ENCODE measurements at regions not wholly inside any gene's neighbourhood (a gene's known extent, or its start where the extent isn't known, plus 50 kb on each side); places are given as distances from the start of the nearest gene placed in this dataset.
A peak's percentile ranks its signal among the peaks of the same experiment; 100 is the strongest.

DNA sequence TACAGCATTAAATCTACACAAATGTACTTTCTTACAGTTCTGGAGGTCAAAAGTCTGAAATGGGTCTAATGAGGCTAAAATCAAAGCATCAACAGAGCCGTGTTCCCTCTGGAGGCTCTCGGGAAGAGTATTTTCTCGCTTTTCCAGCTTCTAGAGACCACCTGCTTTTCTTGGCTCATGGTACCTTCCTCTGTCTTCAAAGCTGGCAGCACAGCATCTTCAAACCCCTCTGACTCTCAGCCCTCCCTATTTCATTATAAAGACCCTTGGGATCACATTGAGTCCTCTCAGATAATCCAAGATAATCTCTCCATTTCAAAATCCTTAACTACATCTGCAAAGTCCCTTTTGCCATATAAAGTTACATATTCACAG, 117.8 kb upstream of the NCK2 start:
- Histone ChIP-seq H3K27ac (no peak overlapping the region), H4K20me1 (no peaks in the 10 kb centered on the region), H3K9me3 (peaks cover 16% of the 10 kb centered on the region; the same call in 1 of the 2 replicates), H3K9ac (no peak overlapping the region), H3K4me3 (no peak overlapping the region), H3K4me2 (peak overlapping the region; percentile 72), H3K4me1 (peaks cover 74% of the 10 kb centered on the region), H3K27me3 (no peaks in the 10 kb centered on the region), H3K36me3 (no peaks in the 10 kb centered on the region)
- TF ChIP-seq Cebpa-rat (IDR thresholded peaks at IDR 0.05): no peak

DNA sequence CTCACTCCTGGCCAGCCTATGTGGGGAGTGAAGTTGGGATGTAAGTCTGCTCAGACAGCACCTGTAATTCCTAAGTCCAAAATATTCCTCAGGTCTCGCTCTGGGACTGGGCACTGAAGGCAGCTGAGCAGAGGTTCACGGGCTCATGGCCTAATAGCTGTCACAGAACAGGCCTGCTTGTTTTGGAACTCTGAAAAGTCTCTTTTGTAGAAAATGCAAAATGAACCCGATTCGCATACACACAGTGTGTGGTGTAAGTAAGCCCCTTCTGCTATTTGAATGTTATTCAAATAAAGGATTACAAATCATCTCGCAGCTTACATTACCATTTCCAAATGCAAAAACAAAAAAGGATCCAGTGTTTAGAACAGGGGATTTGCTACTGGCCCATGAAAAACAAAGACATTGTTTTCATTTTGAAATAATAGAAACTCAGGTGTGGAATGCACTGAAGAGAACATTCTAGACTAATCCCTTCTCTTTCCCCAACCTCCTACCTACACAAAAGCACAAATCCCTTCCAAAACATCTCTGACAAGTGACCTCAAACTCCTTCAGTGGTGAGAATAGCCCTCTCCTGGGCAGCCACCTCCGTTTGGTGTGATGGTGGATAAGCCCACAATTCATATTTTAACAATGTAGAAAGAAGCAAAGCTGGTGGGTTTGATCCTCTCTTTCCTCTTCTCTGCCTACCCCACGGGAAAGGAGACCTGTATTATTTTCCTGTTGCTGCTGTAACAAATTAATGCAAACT, 118.3 kb upstream of the NCK2 start:
- Histone ChIP-seq H4K20me1 (no peaks in the 10 kb centered on the region), H3K4me2 (peak overlapping the region; percentile 72), H3K27ac (no peak overlapping the region), H3K27me3 (no peaks in the 10 kb centered on the region), H3K9me3 (peaks cover 16% of the 10 kb centered on the region; the same call in 1 of the 2 replicates), H3K4me1 (peaks cover 74% of the 10 kb centered on the region), H3K4me3 (no peak overlapping the region), H3K9ac (no peak overlapping the region), H3K36me3 (no peaks in the 10 kb centered on the region)
- no peak for TF ChIP-seq Cebpa-rat (IDR thresholded peaks at IDR 0.05)

DNA sequence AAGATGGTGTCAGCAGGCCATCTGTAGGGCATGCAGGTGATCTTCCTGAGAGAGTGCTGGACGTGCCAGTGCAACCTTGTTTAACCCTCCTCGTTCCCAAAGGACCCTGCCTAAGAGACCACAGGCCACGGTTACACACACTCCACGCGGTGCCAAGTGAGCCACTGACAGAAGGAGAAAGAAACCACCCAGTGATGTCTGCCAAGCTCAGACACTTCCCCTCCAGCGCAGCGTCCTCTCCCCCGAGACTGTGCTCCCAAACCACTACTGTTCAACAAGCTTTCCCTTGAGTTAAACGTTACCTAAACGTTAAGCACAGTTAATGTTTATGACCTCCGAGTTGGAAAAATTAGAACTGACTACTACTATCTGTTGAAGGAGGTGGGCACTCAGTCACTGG, 119.1 kb upstream of the NCK2 start:
- no peaks in the 10 kb centered on the region for H3K36me3 ChIP-seq
- no peak for TF ChIP-seq Cebpa-rat (IDR thresholded peaks at IDR 0.05)
- peaks cover 16% of the 10 kb centered on the region; the same call in 1 of the 2 replicates for H3K9me3 ChIP-seq
- no peak overlapping the region for H3K27ac ChIP-seq
- no peaks in the 10 kb centered on the region for H3K27me3 ChIP-seq
- H3K9ac ChIP-seq: no peak overlapping the region
- peaks cover 74% of the 10 kb centered on the region for H3K4me1 ChIP-seq
- peak overlapping the region; percentile 72 for H3K4me2 ChIP-seq
- H4K20me1 ChIP-seq: no peaks in the 10 kb centered on the region
- H3K4me3 ChIP-seq: peak overlapping the region; percentile 15; the same call in 1 of the 2 replicates

DNA sequence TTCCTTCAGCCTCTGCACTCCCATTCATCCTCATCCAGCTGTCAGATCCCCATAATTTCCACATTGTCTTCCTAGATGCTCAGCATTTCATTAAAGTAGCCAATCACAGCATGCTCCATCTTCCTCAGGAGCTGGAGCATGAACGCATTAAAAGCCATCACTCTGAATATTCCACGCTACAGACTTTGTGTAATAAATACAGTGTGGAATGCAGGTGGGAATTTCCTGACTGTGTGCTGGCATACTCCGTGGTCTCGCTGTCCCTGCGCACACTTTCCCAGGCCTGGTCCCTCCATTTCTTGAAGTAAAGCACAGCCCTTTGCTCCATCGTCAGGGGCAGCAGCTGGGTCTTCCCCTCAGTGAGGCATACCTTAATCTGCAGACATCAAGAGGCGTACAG, 123.7 kb upstream of the NCK2 start:
- H3K4me3 ChIP-seq: no peak overlapping the region
- H3K4me1 ChIP-seq: peaks cover 30% of the 10 kb centered on the region
- H3K9ac ChIP-seq: no peak overlapping the region
- H4K20me1 ChIP-seq: no peaks in the 10 kb centered on the region
- no peak overlapping the region for H3K4me2 ChIP-seq
- no peak overlapping the region for H3K27ac ChIP-seq
- TF ChIP-seq Cebpa-rat (IDR thresholded peaks at IDR 0.05): no peak
- no peaks in the 10 kb centered on the region for H3K27me3 ChIP-seq
- H3K9me3 ChIP-seq: no peaks in the 10 kb centered on the region
- H3K36me3 ChIP-seq: no peaks in the 10 kb centered on the region

DNA sequence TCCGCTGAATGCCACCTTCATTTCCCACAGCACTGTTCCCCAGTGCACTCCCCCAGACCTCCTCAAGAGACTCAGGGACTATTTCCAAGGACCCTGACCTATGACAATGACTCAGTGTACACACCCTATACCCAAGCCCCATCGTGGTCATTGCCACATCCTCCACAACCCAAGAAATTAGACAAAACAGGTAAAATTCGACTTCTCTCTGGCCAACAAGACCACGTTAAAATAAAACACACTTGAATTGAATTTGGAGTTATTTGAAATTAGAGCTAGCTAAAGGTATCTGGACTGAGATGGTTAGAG, 126.4 kb upstream of the NCK2 start:
- Histone ChIP-seq H3K36me3 (no peaks in the 10 kb centered on the region), H3K4me1 (peaks cover 3% of the 10 kb centered on the region; the same call in 1 of the 2 replicates), H4K20me1 (no peaks in the 10 kb centered on the region), H3K27ac (no peak overlapping the region), H3K27me3 (no peaks in the 10 kb centered on the region), H3K4me2 (no peak overlapping the region), H3K4me3 (no peak overlapping the region), H3K9ac (no peak overlapping the region), H3K9me3 (no peaks in the 10 kb centered on the region)
- no peak for TF ChIP-seq Cebpa-rat (IDR thresholded peaks at IDR 0.05)

DNA sequence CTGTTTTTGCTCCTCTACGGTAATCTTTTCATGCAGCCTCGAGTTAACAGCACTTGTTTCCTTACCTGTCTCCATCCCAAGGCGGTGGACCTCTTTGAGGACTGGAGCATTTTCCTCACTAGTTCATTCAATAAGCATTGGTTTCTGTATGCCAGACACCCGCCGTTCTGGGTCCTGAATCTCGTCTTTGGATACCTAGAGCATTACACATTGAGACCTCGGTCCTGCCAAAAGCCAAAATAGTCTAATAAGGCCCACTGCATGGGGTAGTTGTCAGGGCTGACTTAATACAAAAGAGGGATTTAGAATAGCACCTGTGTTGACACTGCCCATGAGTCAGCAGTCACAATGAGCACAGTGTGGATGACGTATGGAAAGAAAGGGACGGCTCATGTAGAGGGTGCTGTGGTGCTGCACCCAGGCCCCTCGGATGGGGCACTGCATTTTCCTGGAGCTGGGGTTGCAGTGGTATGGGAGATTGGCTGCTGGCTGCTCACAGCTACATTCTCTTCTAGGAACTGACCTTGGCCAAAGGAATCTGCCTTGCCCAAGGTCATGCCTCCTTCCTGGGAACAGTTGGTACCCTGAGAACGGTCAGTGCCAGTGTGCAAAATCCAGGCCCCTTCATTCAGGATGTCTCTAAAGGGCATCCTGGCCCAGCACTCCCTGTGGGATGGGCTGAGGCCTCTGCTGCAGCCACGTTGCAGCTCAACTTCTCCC, 126.9 kb upstream of the NCK2 start:
- H3K27me3 ChIP-seq: no peaks in the 10 kb centered on the region
- no peak overlapping the region for H3K4me3 ChIP-seq
- no peak overlapping the region for H3K27ac ChIP-seq
- no peak overlapping the region for H3K9ac ChIP-seq
- H3K36me3 ChIP-seq: no peaks in the 10 kb centered on the region
- TF ChIP-seq Cebpa-rat (IDR thresholded peaks at IDR 0.05): no peak
- H3K9me3 ChIP-seq: no peaks in the 10 kb centered on the region
- H3K4me2 ChIP-seq: no peak overlapping the region
- H3K4me1 ChIP-seq: no peaks in the 10 kb centered on the region
- no peaks in the 10 kb centered on the region for H4K20me1 ChIP-seq

DNA sequence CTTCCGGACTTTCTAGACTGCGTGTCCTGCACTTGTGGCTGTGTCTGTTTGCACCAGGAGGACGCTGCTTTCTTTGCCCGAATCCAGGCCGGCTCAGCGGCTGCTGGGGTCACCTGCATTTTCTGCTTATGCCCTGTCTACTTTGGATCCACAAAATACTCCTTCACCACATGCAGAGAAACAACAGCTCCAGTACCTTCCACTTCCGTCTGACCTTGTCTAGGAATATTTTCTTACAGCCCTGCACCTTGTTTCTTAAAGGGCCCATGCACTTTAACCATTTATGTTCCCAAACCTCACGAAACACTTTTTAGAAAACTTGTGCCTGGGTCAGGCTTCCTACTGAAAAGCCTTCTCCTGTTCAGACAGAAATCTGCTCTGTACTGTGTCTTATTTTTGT, 129.4 kb upstream of the NCK2 start:
- no peak overlapping the region for H3K27ac ChIP-seq
- no peaks in the 10 kb centered on the region for H3K9me3 ChIP-seq
- no peak overlapping the region for H3K4me2 ChIP-seq
- no peak for TF ChIP-seq Cebpa-rat (IDR thresholded peaks at IDR 0.05)
- H3K27me3 ChIP-seq: no peaks in the 10 kb centered on the region
- no peaks in the 10 kb centered on the region for H3K4me1 ChIP-seq
- H3K4me3 ChIP-seq: no peak overlapping the region
- no peak overlapping the region for H3K9ac ChIP-seq
- no peaks in the 10 kb centered on the region for H3K36me3 ChIP-seq
- H4K20me1 ChIP-seq: no peaks in the 10 kb centered on the region

DNA sequence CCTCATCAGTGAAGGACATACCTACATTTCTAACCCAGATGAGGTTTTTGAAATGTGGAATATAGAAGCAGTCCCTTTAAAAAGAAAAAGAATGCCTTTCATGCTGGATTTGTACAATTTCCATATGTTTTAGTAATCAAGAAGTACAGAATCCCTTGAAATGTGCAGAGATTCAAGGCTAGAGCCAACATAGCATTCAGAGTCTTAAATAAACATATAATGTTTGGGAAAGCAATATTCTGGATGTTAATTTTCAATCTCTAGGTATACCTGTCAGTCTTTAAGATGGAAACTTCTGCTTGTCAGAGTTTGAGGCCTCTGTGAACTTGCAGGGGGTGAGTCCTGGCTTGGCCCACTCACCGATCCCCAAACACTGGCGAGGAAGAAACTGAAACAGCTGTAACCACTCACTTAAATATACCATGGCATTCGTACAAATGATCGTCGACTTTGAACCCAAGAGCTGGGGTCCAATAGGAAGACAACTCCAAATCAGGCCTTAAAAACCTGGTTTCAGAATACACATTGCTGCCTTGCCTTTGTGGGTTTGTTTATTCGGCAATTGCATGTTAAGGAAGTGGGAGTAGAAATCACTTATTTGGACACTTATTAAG, 132.8 kb upstream of the NCK2 start:
- Histone ChIP-seq H3K27me3 (no peaks in the 10 kb centered on the region), H3K36me3 (no peaks in the 10 kb centered on the region), H3K4me1 (no peaks in the 10 kb centered on the region), H4K20me1 (no peaks in the 10 kb centered on the region), H3K4me2 (no peak overlapping the region), H3K27ac (no peak overlapping the region), H3K9ac (no peak overlapping the region), H3K4me3 (no peak overlapping the region), H3K9me3 (no peaks in the 10 kb centered on the region)
- no peak for TF ChIP-seq Cebpa-rat (IDR thresholded peaks at IDR 0.05)

DNA sequence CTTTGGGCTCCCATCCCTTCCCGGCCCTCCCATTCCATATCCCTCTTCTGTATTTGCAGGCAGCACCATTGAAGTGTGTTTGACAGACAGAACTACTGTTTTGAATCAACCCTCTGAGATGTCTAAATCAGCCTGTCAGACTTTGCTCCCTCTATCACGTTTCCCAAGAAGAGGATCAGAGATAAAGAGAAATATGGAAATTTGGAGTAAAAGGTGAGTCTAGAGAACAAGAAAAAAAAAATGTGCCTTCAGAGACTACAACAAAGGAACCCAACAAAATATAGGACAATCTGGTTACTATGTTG, 133.4 kb upstream of the NCK2 start:
- no peak for TF ChIP-seq Cebpa-rat (IDR thresholded peaks at IDR 0.05)
- Histone ChIP-seq H3K9ac (no peak overlapping the region), H4K20me1 (no peaks in the 10 kb centered on the region), H3K4me1 (no peaks in the 10 kb centered on the region), H3K27ac (no peak overlapping the region), H3K9me3 (no peaks in the 10 kb centered on the region), H3K36me3 (no peaks in the 10 kb centered on the region), H3K27me3 (no peaks in the 10 kb centered on the region), H3K4me2 (no peak overlapping the region), H3K4me3 (no peak overlapping the region)

DNA sequence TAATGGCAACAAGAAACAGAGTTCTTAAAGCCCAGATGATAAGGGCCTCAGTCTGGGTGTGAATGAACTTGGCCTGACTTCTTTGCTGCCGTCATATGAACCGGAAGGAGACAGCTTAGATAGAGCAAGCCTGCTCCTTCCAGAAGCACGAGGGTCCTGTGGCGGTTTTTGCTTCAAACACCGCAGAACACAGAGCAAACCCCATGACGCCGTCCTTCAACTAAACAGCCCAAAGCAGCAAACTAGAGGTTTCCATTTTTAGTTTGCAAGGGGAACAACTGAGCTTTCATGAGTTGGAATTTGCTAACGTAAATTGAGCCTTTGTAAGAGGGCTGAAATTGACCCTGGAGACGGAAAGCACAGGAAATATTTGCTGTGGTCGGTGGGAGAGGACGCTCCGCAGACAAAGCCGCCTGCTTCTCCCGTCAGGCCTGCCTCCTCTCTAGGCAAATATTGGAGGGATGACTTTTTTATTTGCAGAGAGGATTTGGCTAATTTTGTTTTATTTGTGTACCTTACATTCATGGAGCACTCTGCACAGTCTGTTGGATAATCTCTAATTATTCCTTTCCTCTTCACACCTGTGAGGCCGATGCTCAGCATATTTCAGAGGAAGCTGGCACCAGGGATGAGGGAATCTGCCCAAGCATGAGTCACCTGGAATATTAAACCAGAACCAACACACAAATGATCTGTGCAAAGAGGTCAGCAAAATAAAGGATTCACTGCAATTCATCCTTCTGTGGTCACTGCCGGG, 134.0 kb upstream of the NCK2 start:
- no peaks in the 10 kb centered on the region for H3K9me3 ChIP-seq
- no peaks in the 10 kb centered on the region for H3K27me3 ChIP-seq
- no peak overlapping the region for H3K9ac ChIP-seq
- no peak overlapping the region for H3K4me2 ChIP-seq
- H4K20me1 ChIP-seq: no peaks in the 10 kb centered on the region
- no peak overlapping the region for H3K4me3 ChIP-seq
- H3K4me1 ChIP-seq: no peaks in the 10 kb centered on the region
- TF ChIP-seq Cebpa-rat (IDR thresholded peaks at IDR 0.05): no peak
- no peak overlapping the region for H3K27ac ChIP-seq
- no peaks in the 10 kb centered on the region for H3K36me3 ChIP-seq
